GM12892 (cell line): ENCODE measurements at regions not wholly inside any gene's neighbourhood (a gene's known extent, or its start where the extent isn't known, plus 50 kb on each side); places are given as distances from the start of the nearest gene placed in this dataset.

ENCODE experiments used
- POLR2A ChIP-seq: IDR thresholded peaks from 2 replicates; pipeline ENCODE4 v1.6.1; 2011; ENCODE audit warnings: low read depth, low read length, control low read depth
- POLR2AphosphoS5 ChIP-seq: IDR thresholded peaks from 2 replicates; pipeline ENCODE4 v1.6.1; 2011; ENCODE audit warnings: low read depth, low read length, control low read depth

DNA sequence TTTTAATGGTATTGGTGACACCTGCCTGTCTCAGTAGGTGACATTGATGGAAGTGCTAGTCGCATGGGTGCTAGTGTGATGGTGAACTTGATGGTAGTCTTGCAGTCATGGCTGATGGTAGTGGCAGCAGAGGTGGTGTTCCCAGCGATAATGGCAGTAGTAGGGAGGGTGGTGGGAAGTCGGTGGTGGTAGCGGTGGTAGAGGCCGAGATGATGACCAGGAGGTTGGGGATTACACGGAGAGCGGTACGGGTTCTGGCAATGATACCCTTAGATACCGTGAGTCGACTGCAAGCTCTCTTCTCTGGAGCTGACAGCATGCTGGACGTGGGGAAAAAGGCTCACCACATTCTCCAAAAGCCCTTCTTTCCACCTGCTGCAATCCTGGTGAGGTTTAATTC is 99.4 kb upstream of the SLC2A1 start:
- no peak for TF ChIP-seq POLR2A
- no peak for TF ChIP-seq POLR2AphosphoS5
